Neural cell (in vitro differentiated cells): ENCODE measurements at regions not wholly inside any gene's neighbourhood (a gene's known extent, or its start where the extent isn't known, plus 50 kb on each side); places are given as distances from the start of the nearest gene placed in this dataset.

Experiments used
- H2AFZ ChIP-seq: fragments of 200-600, 300-800 bp; sonication (generic), shearing (Covaris generic); 2 replicates; pipeline ENCODE4 v1.6.0; 2014; ENCODE audit warnings: low read depth, mild to moderate bottlenecking, antibody characterized with exemption, low read length, moderate library complexity
- H3F3A ChIP-seq: fragments of 200-600 bp; shearing (Covaris generic); 2 replicates; pipeline ENCODE4 v1.6.1; 2016; ENCODE audit warnings: mild to moderate bottlenecking, moderate library complexity, mixed read lengths, antibody characterized with exemption, low read length; ENCODE audit not compliant: insufficient read depth, poor library complexity, severe bottlenecking
- H3K27ac ChIP-seq: fragments of 200-600, 300-800 bp; sonication (generic), shearing (Covaris generic); 2 replicates; pipeline ENCODE4 v1.5.1; 2014; ENCODE audit warnings: mild to moderate bottlenecking, low read length, moderate library complexity
- H3K27me3 ChIP-seq: fragments of 300-800, 200-600 bp; sonication (generic), shearing (Covaris generic); 2 replicates; pipeline ENCODE4 v1.6.0; 2014; ENCODE audit warnings: mild to moderate bottlenecking, low read depth, low read length, moderate library complexity; ENCODE audit not compliant: insufficient read depth
- H3K36me3 ChIP-seq: fragments of 300-800, 200-600 bp; sonication (generic), shearing (Covaris generic); 2 replicates; pipeline ENCODE4 v1.5.1; 2014; ENCODE audit warnings: mild to moderate bottlenecking, antibody characterized with exemption, low read length, moderate library complexity; ENCODE audit not compliant: insufficient read depth
- H3K4me2 ChIP-seq: fragments of 300-800, 200-600 bp; sonication (generic), shearing (Covaris generic); 2 replicates; pipeline ENCODE4 v1.6.0; 2014; ENCODE audit warnings: mild to moderate bottlenecking, low read length
- H3K4me3 ChIP-seq: fragments of 300-800, 200-600 bp; sonication (generic), shearing (Covaris generic); 2 replicates; pipeline ENCODE4 v1.5.1; 2014; ENCODE audit warnings: mild to moderate bottlenecking, low read length, moderate library complexity
- H3K79me2 ChIP-seq: fragments of 200-600 bp; shearing (Covaris generic); replicated peaks from 2 replicates; pipeline ENCODE4 v1.6.0; 2014; ENCODE audit warnings: mild to moderate bottlenecking, low read length, moderate library complexity; ENCODE audit not compliant: insufficient read depth
- H3K9ac ChIP-seq: fragments of 300-800, 200-600 bp; sonication (generic), shearing (Covaris generic); 2 replicates; pipeline ENCODE4 v1.6.1; 2016; ENCODE audit warnings: mild to moderate bottlenecking, low read length, mixed read lengths
- H3K9me2 ChIP-seq: fragments of 200-600 bp; shearing (Covaris generic); 2 replicates; pipeline ENCODE4 v1.6.1; 2016; ENCODE audit warnings: mild to moderate bottlenecking, low read length, mixed read lengths; ENCODE audit not compliant: insufficient read depth
- H3K9me3 ChIP-seq: fragments of 200-600, 300-800 bp; sonication (generic), shearing (Covaris generic); 2 replicates; pipeline ENCODE4 v1.6.1; 2016; ENCODE audit warnings: mild to moderate bottlenecking, mixed run types, low read length, moderate library complexity, mixed read lengths
- H4K20me1 ChIP-seq: fragments of 200-600 bp; shearing (Covaris generic); 2 replicates; pipeline ENCODE4 v1.6.1; 2016; ENCODE audit warnings: mild to moderate bottlenecking, mixed run types; ENCODE audit not compliant: insufficient read depth
- EP300 ChIP-seq: fragments of 450-650 bp; conservative IDR thresholded peaks from 2 replicates; pipeline ENCODE4 v1.6.1; 2014; ENCODE audit warnings: antibody characterized with exemption, mild to moderate bottlenecking, moderate library complexity; ENCODE audit not compliant: poor library complexity, severe bottlenecking
- EZH2 ChIP-seq: fragments of 200-600, 300-800 bp; shearing (Covaris generic), sonication (generic); IDR thresholded peaks from 2 replicates; pipeline ENCODE4 v1.6.1; 2014; ENCODE audit warnings: antibody characterized with exemption, low read length, borderline replicate concordance, mild to moderate bottlenecking; ENCODE audit not compliant: insufficient read depth, poor library complexity, severe bottlenecking
- MXI1 ChIP-seq: fragments of 450-650 bp; conservative IDR thresholded peaks from 2 replicates; pipeline ENCODE4 v1.6.1; 2014; ENCODE audit warnings: antibody characterized with exemption, mild to moderate bottlenecking; ENCODE audit not compliant: poor library complexity, severe bottlenecking
- POLR2AphosphoS5 ChIP-seq: IDR thresholded peaks from 2 replicates; pipeline ENCODE4 v1.6.1; 2012
- RAD21 ChIP-seq: fragments of 450-650 bp; conservative IDR thresholded peaks from 2 replicates; pipeline ENCODE4 v1.6.1; 2014; ENCODE audit warnings: antibody characterized with exemption, mild to moderate bottlenecking, moderate library complexity
- SMC3 ChIP-seq: fragments of 450-650 bp; conservative IDR thresholded peaks from 2 replicates; pipeline ENCODE4 v1.6.1; 2014; ENCODE audit warnings: antibody characterized with exemption, mild to moderate bottlenecking, moderate library complexity; ENCODE audit not compliant: poor library complexity
- TAF1 ChIP-seq: IDR thresholded peaks from 2 replicates; pipeline ENCODE4 v1.6.1; 2012; ENCODE audit warnings: low read depth
- TF ChIP-seq, protein P1 (sequence below): IDR thresholded peaks from 2 replicates; pipeline ENCODE4 v1.6.1; 2012; ENCODE audit warnings: borderline replicate concordance
- TF ChIP-seq, protein P2 (sequence below): fragments of 450-650 bp; IDR thresholded peaks from 2 replicates; pipeline ENCODE4 v1.5.1; 2014; ENCODE audit warnings: antibody characterized with exemption, mild to moderate bottlenecking, moderate library complexity; ENCODE audit not compliant: poor library complexity, severe bottlenecking

DNA sequence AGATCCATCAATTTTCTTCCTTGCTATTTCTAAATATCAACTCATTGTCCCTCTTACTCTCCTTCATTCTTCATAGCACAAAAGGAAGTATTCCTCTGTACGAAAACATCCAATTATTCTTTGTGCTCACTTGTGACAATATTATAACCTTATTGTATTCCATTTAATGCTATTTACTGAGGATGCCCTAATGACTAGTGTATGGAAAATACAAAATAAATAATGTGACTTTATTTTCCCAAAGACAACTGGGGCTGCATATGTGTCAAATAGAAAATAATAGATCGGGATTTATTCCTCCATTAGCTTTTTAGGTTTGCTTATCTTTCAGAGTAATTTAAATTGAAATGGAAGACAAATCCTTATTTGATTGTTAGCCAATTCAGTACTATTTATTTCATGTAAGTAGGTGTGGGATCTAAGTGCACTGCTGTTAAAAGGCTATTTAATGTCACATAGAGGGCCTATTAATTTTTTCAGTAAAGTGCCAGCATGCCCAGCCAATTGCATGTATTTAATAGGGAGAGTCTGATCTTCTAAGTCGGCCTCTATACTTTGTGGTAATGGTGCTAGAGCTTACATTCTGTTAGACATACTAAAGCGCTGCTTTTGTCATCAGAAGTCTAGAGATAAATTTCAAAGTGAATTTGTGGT is 329.8 kb downstream of the MCTP2 start:
- TF ChIP-seq, protein P1, sequence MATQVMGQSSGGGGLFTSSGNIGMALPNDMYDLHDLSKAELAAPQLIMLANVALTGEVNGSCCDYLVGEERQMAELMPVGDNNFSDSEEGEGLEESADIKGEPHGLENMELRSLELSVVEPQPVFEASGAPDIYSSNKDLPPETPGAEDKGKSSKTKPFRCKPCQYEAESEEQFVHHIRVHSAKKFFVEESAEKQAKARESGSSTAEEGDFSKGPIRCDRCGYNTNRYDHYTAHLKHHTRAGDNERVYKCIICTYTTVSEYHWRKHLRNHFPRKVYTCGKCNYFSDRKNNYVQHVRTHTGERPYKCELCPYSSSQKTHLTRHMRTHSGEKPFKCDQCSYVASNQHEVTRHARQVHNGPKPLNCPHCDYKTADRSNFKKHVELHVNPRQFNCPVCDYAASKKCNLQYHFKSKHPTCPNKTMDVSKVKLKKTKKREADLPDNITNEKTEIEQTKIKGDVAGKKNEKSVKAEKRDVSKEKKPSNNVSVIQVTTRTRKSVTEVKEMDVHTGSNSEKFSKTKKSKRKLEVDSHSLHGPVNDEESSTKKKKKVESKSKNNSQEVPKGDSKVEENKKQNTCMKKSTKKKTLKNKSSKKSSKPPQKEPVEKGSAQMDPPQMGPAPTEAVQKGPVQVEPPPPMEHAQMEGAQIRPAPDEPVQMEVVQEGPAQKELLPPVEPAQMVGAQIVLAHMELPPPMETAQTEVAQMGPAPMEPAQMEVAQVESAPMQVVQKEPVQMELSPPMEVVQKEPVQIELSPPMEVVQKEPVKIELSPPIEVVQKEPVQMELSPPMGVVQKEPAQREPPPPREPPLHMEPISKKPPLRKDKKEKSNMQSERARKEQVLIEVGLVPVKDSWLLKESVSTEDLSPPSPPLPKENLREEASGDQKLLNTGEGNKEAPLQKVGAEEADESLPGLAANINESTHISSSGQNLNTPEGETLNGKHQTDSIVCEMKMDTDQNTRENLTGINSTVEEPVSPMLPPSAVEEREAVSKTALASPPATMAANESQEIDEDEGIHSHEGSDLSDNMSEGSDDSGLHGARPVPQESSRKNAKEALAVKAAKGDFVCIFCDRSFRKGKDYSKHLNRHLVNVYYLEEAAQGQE, result no peak
- TF ChIP-seq SMC3 (no peak), EP300 (no peak), POLR2AphosphoS5 (no peak), MXI1 (no peak), EZH2 (no peak), TAF1 (no peak), RAD21 (no peak)
- TF ChIP-seq, protein P2, sequence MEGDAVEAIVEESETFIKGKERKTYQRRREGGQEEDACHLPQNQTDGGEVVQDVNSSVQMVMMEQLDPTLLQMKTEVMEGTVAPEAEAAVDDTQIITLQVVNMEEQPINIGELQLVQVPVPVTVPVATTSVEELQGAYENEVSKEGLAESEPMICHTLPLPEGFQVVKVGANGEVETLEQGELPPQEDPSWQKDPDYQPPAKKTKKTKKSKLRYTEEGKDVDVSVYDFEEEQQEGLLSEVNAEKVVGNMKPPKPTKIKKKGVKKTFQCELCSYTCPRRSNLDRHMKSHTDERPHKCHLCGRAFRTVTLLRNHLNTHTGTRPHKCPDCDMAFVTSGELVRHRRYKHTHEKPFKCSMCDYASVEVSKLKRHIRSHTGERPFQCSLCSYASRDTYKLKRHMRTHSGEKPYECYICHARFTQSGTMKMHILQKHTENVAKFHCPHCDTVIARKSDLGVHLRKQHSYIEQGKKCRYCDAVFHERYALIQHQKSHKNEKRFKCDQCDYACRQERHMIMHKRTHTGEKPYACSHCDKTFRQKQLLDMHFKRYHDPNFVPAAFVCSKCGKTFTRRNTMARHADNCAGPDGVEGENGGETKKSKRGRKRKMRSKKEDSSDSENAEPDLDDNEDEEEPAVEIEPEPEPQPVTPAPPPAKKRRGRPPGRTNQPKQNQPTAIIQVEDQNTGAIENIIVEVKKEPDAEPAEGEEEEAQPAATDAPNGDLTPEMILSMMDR, result no peak
- H3K27ac ChIP-seq, result no peak overlapping the region
- no peaks in the 10 kb centered on the region for H3K79me2 ChIP-seq
- H2AFZ ChIP-seq, result no peak overlapping the region
- H3F3A ChIP-seq, result no peaks in the 10 kb centered on the region
- no peaks in the 10 kb centered on the region for H3K36me3 ChIP-seq
- no peak overlapping the region for H3K4me2 ChIP-seq
- no peak overlapping the region for H3K4me3 ChIP-seq
- H3K9me2 ChIP-seq, result no peaks in the 10 kb centered on the region
- H3K9ac ChIP-seq, result no peak overlapping the region
- no peaks in the 10 kb centered on the region for H4K20me1 ChIP-seq
- H3K27me3 ChIP-seq, result no peaks in the 10 kb centered on the region
- H3K9me3 ChIP-seq, result no peaks in the 10 kb centered on the region

DNA sequence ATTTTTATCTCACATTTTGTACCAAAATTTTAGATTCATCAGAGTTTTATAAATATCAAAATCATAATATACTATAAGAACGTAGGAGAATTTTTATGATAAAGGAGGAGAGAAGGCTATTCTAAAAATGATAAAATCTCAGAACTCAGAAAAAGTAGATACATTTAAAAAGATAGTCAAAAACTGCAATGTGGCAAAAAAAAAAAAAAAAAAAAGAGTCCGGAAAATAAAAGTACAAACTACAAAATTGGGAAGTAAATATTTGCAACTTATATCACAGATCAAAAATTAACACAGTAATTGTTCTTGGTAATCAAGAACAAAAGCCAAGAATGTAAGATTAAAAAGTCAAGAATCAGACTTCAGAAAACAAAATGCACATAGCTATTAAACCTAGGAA is 332.1 kb downstream of the MCTP2 start:
- no peak overlapping the region for H3K27ac ChIP-seq
- no peak overlapping the region for H3K4me2 ChIP-seq
- no peak overlapping the region for H3K9ac ChIP-seq
- H3K79me2 ChIP-seq, result no peaks in the 10 kb centered on the region
- no peaks in the 10 kb centered on the region for H3K27me3 ChIP-seq
- no peak overlapping the region for H2AFZ ChIP-seq
- H3K36me3 ChIP-seq, result no peaks in the 10 kb centered on the region
- no peaks in the 10 kb centered on the region for H3K9me2 ChIP-seq
- no peak for TF ChIP-seq RAD21
- no peak for TF ChIP-seq EP300
- TF ChIP-seq POLR2AphosphoS5, result no peak
- no peak for TF ChIP-seq EZH2
- TF ChIP-seq MXI1, result no peak
- no peak for TF ChIP-seq TAF1
- TF ChIP-seq, protein P1, result no peak
- TF ChIP-seq SMC3, result no peak
- TF ChIP-seq, protein P2, result no peak
- no peaks in the 10 kb centered on the region for H3K9me3 ChIP-seq
- no peak overlapping the region for H3K4me3 ChIP-seq
- H4K20me1 ChIP-seq, result no peaks in the 10 kb centered on the region
- H3F3A ChIP-seq, result no peaks in the 10 kb centered on the region
